WI38 (cell line): ENCODE measurements at regions not wholly inside any gene's neighbourhood (a gene's known extent, or its start where the extent isn't known, plus 50 kb on each side); places are given as distances from the start of the nearest gene placed in this dataset.

Experiments
- H3K4me3 ChIP-seq: 2 replicates; pipeline ENCODE4 v1.5.1; 2011; ENCODE audit warnings: low read depth, mild to moderate bottlenecking, control low read depth, low read length
- CTCF ChIP-seq: IDR thresholded peaks from 2 replicates; pipeline ENCODE4 v1.5.1; 2012; ENCODE audit warnings: low read depth, mild to moderate bottlenecking, control low read depth, low read length

GRCh38 chr6:153767127-153767526, 271.9 kb upstream of the OPRM1 start:
- no peak for TF ChIP-seq CTCF
- no peak overlapping the region for H3K4me3 ChIP-seq

GRCh38 chr6:153758516-153758915, 280.5 kb upstream of the OPRM1 start:
- no peak for TF ChIP-seq CTCF
- no peak overlapping the region for H3K4me3 ChIP-seq

GRCh38 chr6:153735761-153736160, 303.3 kb upstream of the OPRM1 start:
- H3K4me3 ChIP-seq = no peak overlapping the region
- no peak for TF ChIP-seq CTCF

- TF ChIP-seq CTCF = no peak
- no peak overlapping the region for H3K4me3 ChIP-seq
These were observed 309.9 kb upstream of the OPRM1 start for GRCh38 chr6:153729189-153729588.

GRCh38 chr6:153727885-153728284, 311.2 kb upstream of the OPRM1 start:
- no peak for TF ChIP-seq CTCF

GRCh38 chr6:153725456-153725855, 313.6 kb upstream of the OPRM1 start:
- no peak for TF ChIP-seq CTCF

More at GRCh38 chr6:153727885-153728284, 311.2 kb upstream of the OPRM1 start:
- no peak overlapping the region for H3K4me3 ChIP-seq

GRCh38 chr6:153720732-153721131, 318.3 kb upstream of the OPRM1 start:
- H3K4me3 ChIP-seq = no peak overlapping the region

More at GRCh38 chr6:153725456-153725855, 313.6 kb upstream of the OPRM1 start:
- H3K4me3 ChIP-seq = no peak overlapping the region

More at GRCh38 chr6:153720732-153721131, 318.3 kb upstream of the OPRM1 start:
- no peak for TF ChIP-seq CTCF
